IMR-90 (cell line): ENCODE measurements at regions not wholly inside any gene's neighbourhood (a gene's known extent, or its start where the extent isn't known, plus 50 kb on each side); places are given as distances from the start of the nearest gene placed in this dataset.

Experiments
- ATAC-seq: fragments of 200-7000 bp; cut with Tn5 transposase; 2 replicates; pipeline ENCODE4 v1.9.1; 2020; ENCODE audit warnings: low read depth, mild to moderate bottlenecking, moderate library complexity
- BruUV-seq: library from RNA; stranded (reverse); fragments of 400-500 nt; replicated peaks from 2 replicates; lab custom pipeline; 2021; lab: Mats Ljungman, UMichigan
- CTCF ChIA-PET: fragments of 300-600 bp; formaldehyde crosslinking; extraction: SDS; loops from one replicate; lab custom pipeline; 2021; ENCODE audit warnings: antibody characterized with exemption; lab: Yijun Ruan, JAX
- POLR2A ChIA-PET: fragments of 300-600 bp; sonication (Branson Sonifier 250); formaldehyde crosslinking; loops from one replicate; lab custom pipeline; 2022; ENCODE audit warnings: antibody characterized with exemption; ENCODE audit not compliant: unreplicated experiment; lab: Charles Lee
- DNase-seq: peaks from one replicate; pipeline ENCODE4 v3.0.0; 2013
- H2AFZ ChIP-seq: replicated peaks from 2 replicates; pipeline ENCODE3; 2013; ENCODE audit warnings: low read length, mild to moderate bottlenecking; ENCODE audit not compliant: poor library complexity
- H2AK5ac ChIP-seq: 2 replicates; pipeline ENCODE4 v1.6.1; 2013; ENCODE audit warnings: low read depth, low read length, inconsistent platforms
- H2AK9ac ChIP-seq: replicated peaks from 2 replicates; pipeline ENCODE3; 2013; ENCODE audit warnings: mild to moderate bottlenecking, low read depth, low read length, moderate library complexity; ENCODE audit not compliant: poor library complexity
- H2BK120ac ChIP-seq: 2 replicates; pipeline ENCODE4 v1.6.1; 2013; ENCODE audit warnings: low read depth, low read length, inconsistent platforms
- H2BK15ac ChIP-seq: 3 replicates; pipeline ENCODE4 v1.6.1; 2013; ENCODE audit warnings: low read depth, low read length, inconsistent platforms
- H2BK20ac ChIP-seq: 2 replicates; pipeline ENCODE4 v1.6.1; 2013; ENCODE audit warnings: low read depth, mild to moderate bottlenecking, inconsistent platforms, low read length, moderate library complexity
- H2BK5ac ChIP-seq: 2 replicates; pipeline ENCODE4 v1.6.1; 2013; ENCODE audit warnings: mild to moderate bottlenecking, low read depth, low read length, inconsistent platforms; ENCODE audit not compliant: poor library complexity, severe bottlenecking
- H3K14ac ChIP-seq: replicated peaks from 2 replicates; pipeline ENCODE4 v1.6.1; 2013; ENCODE audit warnings: low read depth, low read length, inconsistent platforms
- H3K18ac ChIP-seq: 2 replicates; pipeline ENCODE4 v1.6.1; 2013; ENCODE audit warnings: low read depth, low read length, control low read depth
- H3K23ac ChIP-seq: 2 replicates; pipeline ENCODE4 v1.6.1; 2013; ENCODE audit warnings: low read depth, low read length, inconsistent platforms
- H3K27ac ChIP-seq: 2 replicates; pipeline ENCODE4 v1.5.1; 2013; ENCODE audit warnings: mild to moderate bottlenecking, control low read depth, low read length; ENCODE audit not compliant: insufficient read depth
- H3K27me3 ChIP-seq: 2 replicates; pipeline ENCODE4 v1.6.1; 2013; ENCODE audit warnings: low read length; ENCODE audit not compliant: control insufficient read depth, insufficient read depth
- H3K36me3 ChIP-seq: 2 replicates; pipeline ENCODE4 v1.6.1; 2013; ENCODE audit warnings: low read length, mixed read lengths; ENCODE audit not compliant: control insufficient read depth, insufficient read depth
- H3K4ac ChIP-seq: 2 replicates; pipeline ENCODE4 v1.6.1; 2013; ENCODE audit warnings: low read depth, low read length, inconsistent platforms
- H3K4me1 ChIP-seq: 2 replicates; pipeline ENCODE4 v1.6.1; 2013; ENCODE audit warnings: low read length, mixed read lengths; ENCODE audit not compliant: control insufficient read depth, insufficient read depth
- H3K4me2 ChIP-seq: 2 replicates; pipeline ENCODE4 v1.6.1; 2013; ENCODE audit warnings: low read depth, mild to moderate bottlenecking, control low read depth, low read length, moderate library complexity
- H3K4me3 ChIP-seq: 2 replicates; pipeline ENCODE4 v1.5.1; 2013; ENCODE audit warnings: low read depth, mild to moderate bottlenecking, control low read depth, low read length, moderate library complexity; ENCODE audit not compliant: insufficient read depth
- H3K56ac ChIP-seq: 2 replicates; pipeline ENCODE4 v1.6.1; 2013; ENCODE audit warnings: low read length, inconsistent platforms; ENCODE audit not compliant: insufficient read depth; ENCODE audit errors: extremely low read depth
- H3K79me1 ChIP-seq, 2 experiments: 2 replicates each; pipeline ENCODE4 v1.6.1; 2013; ENCODE audit warnings: low read length in 2 of 2, inconsistent platforms in 1 of 2, low read depth in 1 of 2
- H3K9ac ChIP-seq: 2 replicates; pipeline ENCODE4 v1.6.1; 2013; ENCODE audit warnings: low read depth, low read length, control low read depth
- H3K9me1 ChIP-seq: 2 replicates; pipeline ENCODE4 v1.6.1; 2013; ENCODE audit warnings: low read length, inconsistent platforms; ENCODE audit not compliant: insufficient read depth
- H3K9me3 ChIP-seq: 2 replicates; pipeline ENCODE4 v1.6.1; 2013; ENCODE audit warnings: low read length; ENCODE audit not compliant: control insufficient read depth, insufficient read depth
- H4K20me1 ChIP-seq: 2 replicates; pipeline ENCODE4 v1.6.1; 2013; ENCODE audit warnings: low read length, inconsistent platforms; ENCODE audit not compliant: insufficient read depth
- H4K5ac ChIP-seq: 2 replicates; pipeline ENCODE4 v1.6.1; 2013; ENCODE audit warnings: mild to moderate bottlenecking, low read depth, low read length, control low read depth
- H4K8ac ChIP-seq, 2 experiments: 2 replicates each; pipeline ENCODE4 v1.6.1; 2013; ENCODE audit warnings: low read depth in 2 of 2, low read length in 2 of 2, control low read depth in 1 of 2, inconsistent platforms in 1 of 2
- H4K91ac ChIP-seq: 2 replicates; pipeline ENCODE4 v1.6.1; 2013; ENCODE audit warnings: low read depth, low read length, inconsistent platforms; ENCODE audit not compliant: insufficient read depth
- BHLHE40 ChIP-seq: fragments of 150-350 bp; IDR thresholded peaks from 2 replicates; pipeline ENCODE4 v1.6.1; 2016; ENCODE audit warnings: mild to moderate bottlenecking, low read depth, low read length
- CEBPB ChIP-seq: IDR thresholded peaks from 2 replicates; pipeline ENCODE4 v1.6.1; 2012; ENCODE audit warnings: low read depth, low read length, improper control_type of control experiment
- CHD1 ChIP-seq: IDR thresholded peaks from 2 replicates; pipeline ENCODE4 v1.6.1; 2012; ENCODE audit warnings: low read depth, low read length, improper control_type of control experiment
- FOS ChIP-seq: fragments of 150-350 bp; IDR thresholded peaks from 2 replicates; pipeline ENCODE4 v1.6.1; 2016; ENCODE audit warnings: low read depth, low read length
- MAFK ChIP-seq: IDR thresholded peaks from 2 replicates; pipeline ENCODE4 v1.6.1; 2012; ENCODE audit warnings: low read depth, low read length, improper control_type of control experiment
- MAZ ChIP-seq: IDR thresholded peaks from 2 replicates; pipeline ENCODE4 v1.6.1; 2012; ENCODE audit warnings: low read depth, mild to moderate bottlenecking, low read length, improper control_type of control experiment, moderate library complexity, borderline replicate concordance
- MXI1 ChIP-seq: IDR thresholded peaks from 2 replicates; pipeline ENCODE4 v1.6.1; 2012; ENCODE audit warnings: low read depth, mild to moderate bottlenecking, low read length, moderate library complexity, borderline replicate concordance
- NFE2L2 ChIP-seq: fragments of 150-350 bp; IDR thresholded peaks from 2 replicates; pipeline ENCODE4 v1.6.1; 2016; ENCODE audit warnings: low read depth, mild to moderate bottlenecking, low read length
- POLR2A ChIP-seq: IDR thresholded peaks from 2 replicates; pipeline ENCODE4 v1.6.1; 2012; ENCODE audit warnings: mild to moderate bottlenecking, low read depth, low read length
- RAD21 ChIP-seq: IDR thresholded peaks from 2 replicates; pipeline ENCODE4 v1.6.1; 2012; ENCODE audit warnings: low read length, improper control_type of control experiment
- RCOR1 ChIP-seq: IDR thresholded peaks from 2 replicates; pipeline ENCODE4 v1.6.1; 2012; ENCODE audit warnings: mild to moderate bottlenecking, low read length, improper control_type of control experiment; ENCODE audit not compliant: insufficient replicate concordance
- RFX5 ChIP-seq: IDR thresholded peaks from 2 replicates; pipeline ENCODE4 v1.8.0; 2012; ENCODE audit warnings: low read depth, mild to moderate bottlenecking, low read length, moderate library complexity
- SMC3 ChIP-seq: fragments of 150-350 bp; IDR thresholded peaks from 2 replicates; pipeline ENCODE4 v1.6.1; 2016; ENCODE audit warnings: low read depth, mild to moderate bottlenecking, antibody characterized with exemption, low read length, moderate library complexity
- WGBS, 2 experiments: methylation state at CpG; one replicate each; pipeline versions ENCODE4 v1.1.5 to v1.1.7; 2013; ENCODE audit warnings: missing lambda C conversion rate in 2 of 2; ENCODE audit not compliant: insufficient read length in 1 of 2; ENCODE audit errors: extremely low coverage in 2 of 2; 5-methylcytosine and 5-hydroxymethylcytosine counted together
- dilution Hi-C: fragments of 300-500 bp; cut with HindIII; formaldehyde crosslinking; loops from one replicate; pipeline ENCODE4 v1.14.3; 2018; ENCODE audit warnings: low sequenced_read_pairs; ENCODE audit not compliant: unreplicated experiment
- in situ Hi-C: fragments of 300-500 bp; cut with MboI; formaldehyde crosslinking; loops from 3 replicates; pipeline ENCODE4 v1.14.3; 2019; ENCODE audit warnings: low sequenced_read_pairs, inconsistent platforms, mixed read lengths
- intact Hi-C: fragments of 100-400 bp; cut with micrococcal nuclease; formaldehyde crosslinking; loops from 2 replicates; pipeline ENCODE4 v1.10.0; 2022
- TF ChIP-seq, protein P1 (sequence below): fragments of 150-350 bp; IDR thresholded peaks from 2 replicates; pipeline ENCODE4 v1.6.1; 2016; ENCODE audit warnings: low read depth, mild to moderate bottlenecking, low read length, moderate library complexity, borderline replicate concordance
- TF ChIP-seq, protein P2 (sequence below): fragments of 150-350 bp; IDR thresholded peaks from 2 replicates; pipeline ENCODE4 v1.6.1; 2017; ENCODE audit warnings: mild to moderate bottlenecking, antibody characterized with exemption, low read length, low read depth
- TF ChIP-seq, protein P3 (sequence below): conservative IDR thresholded peaks from 2 replicates; pipeline ENCODE4 v1.5.1; 2012; ENCODE audit warnings: mild to moderate bottlenecking, low read depth, low read length, improper control_type of control experiment

- no TSS peak for BruUV-seq
- Histone ChIP-seq H3K4ac (no peak overlapping the region), H4K91ac (no peak overlapping the region), H2BK20ac (no peak overlapping the region), H3K4me1 (no peaks in the 10 kb centered on the region), H2AK9ac (no peak overlapping the region), H4K5ac (no peak overlapping the region), H3K18ac (no peak overlapping the region), H2BK5ac (no peak overlapping the region), H3K79me1 (no peaks in the 10 kb centered on the region), H4K20me1 (no peaks in the 10 kb centered on the region), H3K9me1 (no peaks in the 10 kb centered on the region), H3K4me2 (no peak overlapping the region), H2BK15ac (no peak overlapping the region), H3K23ac (no peak overlapping the region), H2AK5ac (no peak overlapping the region), H3K36me3 (no peaks in the 10 kb centered on the region), H3K9ac (no peak overlapping the region), H3K9me3 (no peaks in the 10 kb centered on the region), H3K27me3 (peaks cover 16% of the 10 kb centered on the region), H3K27ac (no peak overlapping the region), H4K8ac (no peak overlapping the region), H3K56ac (no peak overlapping the region), H2AFZ (no peak overlapping the region), H2BK120ac (no peak overlapping the region), H3K14ac (no peak overlapping the region), H3K4me3 (no peak overlapping the region)
- DNase-seq (no peak), ATAC-seq (no peak)
- TF ChIP-seq RFX5 (no peak), RCOR1 (no peak), CEBPB (no peak), SMC3 (no peak), POLR2A (no peak), MAZ (no peak), BHLHE40 (no peak), NFE2L2 (no peak), MAFK (no peak), FOS (no peak), CHD1 (no peak), MXI1 (no peak), RAD21 (no peak)
- TF ChIP-seq, protein P1, sequence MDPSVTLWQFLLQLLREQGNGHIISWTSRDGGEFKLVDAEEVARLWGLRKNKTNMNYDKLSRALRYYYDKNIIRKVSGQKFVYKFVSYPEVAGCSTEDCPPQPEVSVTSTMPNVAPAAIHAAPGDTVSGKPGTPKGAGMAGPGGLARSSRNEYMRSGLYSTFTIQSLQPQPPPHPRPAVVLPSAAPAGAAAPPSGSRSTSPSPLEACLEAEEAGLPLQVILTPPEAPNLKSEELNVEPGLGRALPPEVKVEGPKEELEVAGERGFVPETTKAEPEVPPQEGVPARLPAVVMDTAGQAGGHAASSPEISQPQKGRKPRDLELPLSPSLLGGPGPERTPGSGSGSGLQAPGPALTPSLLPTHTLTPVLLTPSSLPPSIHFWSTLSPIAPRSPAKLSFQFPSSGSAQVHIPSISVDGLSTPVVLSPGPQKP = no peak
- TF ChIP-seq, protein P2, sequence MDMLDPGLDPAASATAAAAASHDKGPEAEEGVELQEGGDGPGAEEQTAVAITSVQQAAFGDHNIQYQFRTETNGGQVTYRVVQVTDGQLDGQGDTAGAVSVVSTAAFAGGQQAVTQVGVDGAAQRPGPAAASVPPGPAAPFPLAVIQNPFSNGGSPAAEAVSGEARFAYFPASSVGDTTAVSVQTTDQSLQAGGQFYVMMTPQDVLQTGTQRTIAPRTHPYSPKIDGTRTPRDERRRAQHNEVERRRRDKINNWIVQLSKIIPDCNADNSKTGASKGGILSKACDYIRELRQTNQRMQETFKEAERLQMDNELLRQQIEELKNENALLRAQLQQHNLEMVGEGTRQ = no peak
- TF ChIP-seq, protein P3, sequence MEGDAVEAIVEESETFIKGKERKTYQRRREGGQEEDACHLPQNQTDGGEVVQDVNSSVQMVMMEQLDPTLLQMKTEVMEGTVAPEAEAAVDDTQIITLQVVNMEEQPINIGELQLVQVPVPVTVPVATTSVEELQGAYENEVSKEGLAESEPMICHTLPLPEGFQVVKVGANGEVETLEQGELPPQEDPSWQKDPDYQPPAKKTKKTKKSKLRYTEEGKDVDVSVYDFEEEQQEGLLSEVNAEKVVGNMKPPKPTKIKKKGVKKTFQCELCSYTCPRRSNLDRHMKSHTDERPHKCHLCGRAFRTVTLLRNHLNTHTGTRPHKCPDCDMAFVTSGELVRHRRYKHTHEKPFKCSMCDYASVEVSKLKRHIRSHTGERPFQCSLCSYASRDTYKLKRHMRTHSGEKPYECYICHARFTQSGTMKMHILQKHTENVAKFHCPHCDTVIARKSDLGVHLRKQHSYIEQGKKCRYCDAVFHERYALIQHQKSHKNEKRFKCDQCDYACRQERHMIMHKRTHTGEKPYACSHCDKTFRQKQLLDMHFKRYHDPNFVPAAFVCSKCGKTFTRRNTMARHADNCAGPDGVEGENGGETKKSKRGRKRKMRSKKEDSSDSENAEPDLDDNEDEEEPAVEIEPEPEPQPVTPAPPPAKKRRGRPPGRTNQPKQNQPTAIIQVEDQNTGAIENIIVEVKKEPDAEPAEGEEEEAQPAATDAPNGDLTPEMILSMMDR = no peak
- dilution Hi-C loops = no loop called here
- no CpG with 5 or more reads among the region's 3 CpGs for WGBS, 2 experiments
- intact Hi-C loops = no loop called here
- in situ Hi-C loops = no loop called here
- ChIA-PET POLR2A (no interaction called here), CTCF (no interaction called here)
Observed at GRCh38 chr6:15715851-15716250, 53.0 kb upstream of the DTNBP1 start.
